CD1c-positive myeloid dendritic cell (primary cell): ENCODE measurements at regions not wholly inside any gene's neighbourhood (a gene's known extent, or its start where the extent isn't known, plus 50 kb on each side); places are given as distances from the start of the nearest gene placed in this dataset.
"Not testable (repeated sequence)": the region's sequence is repeated elsewhere in the genome, so short reads cannot be mapped to it uniquely, and the experiment has no call there.

ENCODE experiments used
- DNase-seq: peaks from one replicate; pipeline ENCODE4 v3.0.0-alpha.2; 2016; ENCODE audit errors: extremely low spot score

DNA sequence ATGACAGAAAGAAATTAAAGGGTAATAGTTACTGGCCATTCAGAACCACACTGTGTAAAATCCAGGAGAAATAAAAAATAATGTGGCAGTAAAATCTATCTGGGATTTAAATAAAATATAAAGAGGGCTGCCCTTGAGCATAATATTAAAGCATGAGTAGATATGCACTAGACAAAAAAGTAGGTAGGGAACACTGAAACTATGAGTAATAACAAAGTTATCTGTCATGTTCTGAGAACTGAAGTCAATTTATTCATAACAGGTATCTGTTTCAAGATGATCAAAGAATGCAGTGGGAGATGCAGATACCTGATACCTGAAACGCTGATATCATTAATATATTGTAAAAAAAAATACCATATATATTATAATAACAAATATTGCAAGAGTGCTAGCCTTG, 1672.0 kb downstream of the SLITRK5 start:
- no peak for DNase-seq

DNA sequence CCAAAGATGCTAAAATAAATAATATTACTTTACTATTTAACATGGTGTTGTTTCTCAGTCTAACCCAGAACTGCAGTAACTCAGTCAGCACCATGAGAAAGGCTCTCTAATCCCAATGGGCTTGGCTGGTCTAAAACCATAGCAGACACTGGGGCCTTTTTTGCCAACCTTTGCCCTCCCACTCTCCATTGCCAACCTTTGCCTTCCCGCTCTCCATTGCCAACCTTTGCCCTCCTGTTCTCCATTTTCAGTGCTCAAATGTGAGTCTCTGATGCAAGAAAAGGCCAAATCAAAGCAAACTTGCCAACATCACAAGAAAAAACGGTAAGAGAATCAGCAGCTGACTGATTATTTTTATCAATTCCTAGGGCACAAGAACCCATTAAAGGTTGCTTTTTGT, 1681.2 kb downstream of the SLITRK5 start:
- DNase-seq: no peak

DNA sequence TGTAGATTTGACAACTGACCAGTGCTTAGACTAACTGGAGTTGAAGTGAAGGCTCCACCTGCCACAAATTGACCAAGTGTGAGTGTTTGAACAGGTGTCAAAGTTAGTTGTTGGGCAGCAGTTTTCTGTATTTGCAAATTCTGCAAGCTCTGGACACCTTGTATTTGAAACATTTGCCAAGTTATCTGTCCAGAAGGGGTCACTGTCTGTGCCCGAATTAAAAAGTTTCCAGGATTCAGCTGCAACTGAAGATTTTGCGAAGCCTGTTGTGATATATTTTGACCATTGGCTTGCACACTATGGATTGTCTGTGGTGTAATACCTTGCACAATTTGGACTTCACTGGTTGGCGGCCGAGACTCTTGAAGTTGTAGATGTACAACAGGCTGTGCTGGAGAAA, 1690.7 kb downstream of the SLITRK5 start:
- DNase-seq: no peak

DNA sequence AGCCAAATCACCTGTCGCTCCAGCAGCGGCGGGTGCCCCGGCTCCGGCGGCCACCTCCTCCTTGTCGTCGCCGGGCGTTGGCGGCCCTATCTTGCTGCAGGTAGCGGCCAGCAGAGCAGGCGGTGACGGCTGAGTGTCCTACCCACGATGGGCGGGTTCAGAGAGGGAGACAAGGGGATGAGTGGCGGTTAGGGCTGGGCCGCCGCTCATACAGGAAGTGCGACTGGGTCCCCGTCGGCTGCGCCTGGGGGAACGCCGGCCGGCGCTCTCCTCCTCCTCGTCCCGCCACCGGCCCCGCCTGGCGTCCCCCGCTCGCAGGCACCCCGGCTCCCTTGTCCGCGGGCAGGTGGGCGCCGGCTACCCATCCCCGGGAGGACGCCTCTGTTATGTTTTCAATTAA, 1692.0 kb downstream of the SLITRK5 start:
- no peak for DNase-seq

DNA sequence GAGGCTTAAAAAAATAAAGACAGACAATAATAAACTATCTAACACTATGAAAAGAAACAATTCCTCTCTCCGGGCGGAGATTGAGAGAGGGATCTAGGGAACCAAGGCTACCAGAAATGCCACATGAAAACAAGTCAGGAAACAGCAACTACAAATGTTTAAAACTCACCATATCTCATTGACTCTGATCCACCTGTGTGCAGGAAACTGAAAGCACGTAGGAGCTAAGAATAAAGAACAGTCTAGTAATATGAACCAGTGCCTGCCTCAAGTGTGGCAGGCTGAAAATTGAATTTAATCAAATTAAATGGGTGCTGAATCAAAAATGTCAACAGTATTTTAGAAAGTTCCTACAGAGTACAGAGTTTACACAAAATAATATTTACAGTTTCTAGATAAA, 1701.0 kb downstream of the SLITRK5 start:
- no peak for DNase-seq

DNA sequence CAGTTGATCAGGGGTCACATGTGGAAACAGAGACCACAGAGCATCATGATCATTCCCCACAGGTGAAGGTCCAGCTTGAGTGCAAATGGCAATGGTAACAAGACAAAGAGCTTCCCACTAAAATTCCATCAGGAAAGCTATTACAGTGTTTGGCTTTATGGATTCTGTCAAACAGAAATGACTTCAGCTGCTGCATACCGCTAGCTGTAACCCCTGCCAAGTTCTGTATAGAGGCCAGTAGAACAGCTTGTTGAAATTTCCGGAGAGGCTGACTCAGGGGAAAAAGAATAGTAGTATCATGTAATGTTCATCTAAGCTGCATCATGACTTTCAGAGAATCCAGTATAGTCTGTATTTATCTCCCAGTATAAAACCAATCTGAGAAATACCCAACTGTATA, 1704.7 kb downstream of the SLITRK5 start:
- no peak for DNase-seq

DNA sequence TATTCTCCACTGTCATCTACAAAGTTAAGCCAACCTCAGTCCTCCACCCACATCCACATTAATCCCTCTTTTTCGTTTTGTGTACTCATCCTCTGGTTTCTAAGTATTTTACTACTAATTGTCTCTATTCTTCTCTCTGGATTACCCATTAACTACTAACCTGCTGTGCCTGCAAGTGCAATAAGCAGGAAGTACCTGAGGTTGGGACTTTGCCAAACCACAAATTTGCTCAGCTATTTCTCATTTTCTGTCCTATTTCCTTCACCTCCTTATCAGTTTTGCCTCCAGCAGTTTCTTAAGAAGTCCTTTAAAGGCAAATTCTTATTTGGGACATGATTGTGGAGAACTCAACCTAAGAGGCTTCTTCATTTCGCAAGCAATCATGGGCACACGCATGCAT, 1708.9 kb downstream of the SLITRK5 start:
- no peak for DNase-seq

DNA sequence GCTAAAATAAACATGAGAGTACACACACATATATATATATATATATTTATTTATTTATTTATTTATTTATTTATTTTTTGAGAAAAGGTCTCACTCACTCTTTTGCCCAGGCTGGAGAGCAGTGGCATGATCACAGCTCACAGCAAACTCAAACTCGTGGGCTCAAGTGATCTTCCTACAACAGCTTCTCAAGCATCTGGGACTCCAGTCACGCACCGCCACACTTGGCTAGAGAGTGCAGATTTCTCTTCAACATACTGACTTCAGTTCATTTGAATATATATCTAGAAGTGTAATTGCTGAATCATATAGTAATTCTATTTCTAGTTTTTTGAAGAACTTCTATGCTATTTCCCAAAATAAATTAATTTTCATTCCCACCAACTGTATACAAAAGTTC, 1711.8 kb downstream of the SLITRK5 start:
- DNase-seq: no peak

DNA sequence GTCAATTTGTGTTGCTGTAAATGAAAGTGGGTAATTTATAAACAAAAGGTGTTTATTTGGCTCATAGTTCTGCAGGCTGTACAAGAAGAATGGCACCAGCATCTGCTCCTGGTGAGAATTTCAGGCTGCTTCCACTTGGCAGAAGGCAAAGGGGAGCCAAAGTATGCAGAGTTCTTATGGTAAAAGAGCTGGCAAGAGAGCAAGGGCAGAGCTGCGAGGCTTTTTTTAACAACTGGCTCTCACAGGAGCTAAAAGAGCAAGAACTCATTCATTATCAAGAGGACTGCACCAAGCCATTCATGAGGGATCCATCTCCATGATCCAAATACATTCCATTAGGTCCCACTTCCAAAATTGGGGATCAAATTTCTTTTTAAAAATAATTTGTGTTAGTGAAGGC, 1712.7 kb downstream of the SLITRK5 start:
- no peak for DNase-seq

DNA sequence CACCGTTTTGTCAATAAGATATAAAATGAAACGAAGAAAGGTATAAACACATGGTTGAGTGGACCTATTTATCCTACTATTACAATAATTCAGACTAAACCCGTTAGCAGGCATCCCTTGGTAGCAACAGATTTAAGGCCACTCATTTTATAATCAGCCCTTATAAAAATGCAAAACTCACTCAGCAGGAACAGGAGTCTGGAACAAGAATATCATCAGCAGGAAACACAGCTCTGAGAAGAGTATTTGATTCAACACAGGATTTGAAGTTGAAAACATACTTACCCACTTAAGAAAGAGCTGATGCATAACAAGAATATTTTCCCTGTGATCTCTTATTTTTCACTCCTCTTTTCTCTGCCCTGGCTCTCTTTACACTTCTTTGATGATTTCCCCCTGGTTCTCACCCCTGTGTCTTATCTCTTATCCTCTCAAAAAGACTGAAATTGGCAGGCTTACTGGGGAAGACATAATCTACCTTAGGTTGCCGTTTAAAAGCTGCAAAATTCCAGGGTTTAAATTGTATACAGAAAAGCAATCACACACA, 1722.7 kb downstream of the SLITRK5 start:
- DNase-seq: no peak

DNA sequence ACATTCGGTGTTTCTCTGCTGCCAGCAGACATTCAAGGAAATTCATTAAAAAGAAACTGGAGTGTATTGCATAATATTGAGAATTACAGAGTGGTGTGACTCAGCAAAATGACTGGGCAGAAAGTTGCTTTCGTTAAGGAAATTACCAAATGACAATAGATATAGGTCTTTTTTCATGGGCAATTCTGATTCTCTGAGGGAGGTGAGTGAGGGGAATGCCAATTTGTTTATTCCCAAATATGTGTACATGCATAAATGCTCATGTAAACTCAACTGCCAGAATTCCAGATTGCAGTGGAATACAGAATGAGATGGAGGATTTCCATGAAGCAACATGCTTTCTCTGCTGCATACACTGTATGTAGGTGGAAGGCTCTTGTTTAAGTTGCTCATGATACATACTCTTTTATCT, 1730.1 kb downstream of the SLITRK5 start:
- DNase-seq: peak; percentile 56

DNA sequence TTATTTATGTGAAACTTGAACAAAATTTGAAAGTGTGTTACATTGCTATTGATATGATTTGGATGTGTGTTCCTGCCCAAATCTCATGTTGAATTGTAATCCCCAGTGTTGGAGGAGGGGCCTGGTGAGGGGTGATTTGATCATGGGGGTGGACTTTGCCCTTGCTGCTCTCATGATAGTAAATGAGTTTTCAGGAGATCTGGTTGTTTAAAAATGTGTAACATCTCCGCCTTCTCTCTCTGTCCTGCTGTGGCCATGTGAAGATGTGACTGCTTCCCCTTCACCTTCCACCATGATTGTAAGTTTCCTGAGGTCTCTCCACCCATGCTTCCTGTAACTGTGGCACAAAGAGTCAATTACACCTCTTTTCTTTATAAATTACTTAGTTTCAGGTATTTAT, 1731.0 kb downstream of the SLITRK5 start:
- no peak for DNase-seq

DNA sequence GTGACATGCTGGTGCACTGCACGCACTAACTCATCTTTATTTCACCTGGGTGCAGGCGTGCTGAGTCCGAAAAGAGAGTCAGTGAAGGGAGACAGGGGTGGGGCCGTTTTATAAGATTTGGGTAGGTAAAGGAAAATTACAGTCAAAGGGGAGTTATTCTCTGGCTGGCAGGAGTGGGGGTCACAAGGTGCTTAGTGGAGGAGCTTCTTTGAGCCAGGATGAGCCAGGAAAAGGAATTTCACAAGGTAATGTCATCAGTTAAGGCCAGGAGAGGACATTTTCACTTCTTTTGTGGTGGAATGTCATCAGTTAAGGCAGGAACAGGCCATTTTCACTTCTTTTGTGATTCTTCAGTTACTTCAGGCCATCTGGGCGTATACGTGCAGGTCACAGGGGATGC, 1734.9 kb downstream of the SLITRK5 start:
- not testable (repeated sequence) for DNase-seq

DNA sequence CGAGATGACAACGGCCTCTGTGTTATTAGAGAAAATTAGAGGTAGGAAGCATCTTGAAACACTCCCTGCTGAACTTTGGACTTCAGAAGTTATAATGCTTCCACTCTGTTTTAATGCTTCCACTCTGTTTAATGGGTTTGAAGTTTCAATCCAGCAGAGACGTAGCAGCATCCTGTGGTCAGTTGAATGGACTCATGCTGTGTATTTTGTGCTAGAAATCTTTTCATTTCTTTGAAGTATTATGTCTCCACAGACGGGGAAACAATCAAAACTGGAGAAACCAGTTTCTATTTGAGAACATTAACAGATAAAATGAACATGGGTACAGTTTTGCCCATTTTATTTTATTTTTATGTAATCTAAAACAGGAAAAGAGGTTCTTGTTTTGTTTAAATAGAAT, 1736.2 kb downstream of the SLITRK5 start:
- no peak for DNase-seq

DNA sequence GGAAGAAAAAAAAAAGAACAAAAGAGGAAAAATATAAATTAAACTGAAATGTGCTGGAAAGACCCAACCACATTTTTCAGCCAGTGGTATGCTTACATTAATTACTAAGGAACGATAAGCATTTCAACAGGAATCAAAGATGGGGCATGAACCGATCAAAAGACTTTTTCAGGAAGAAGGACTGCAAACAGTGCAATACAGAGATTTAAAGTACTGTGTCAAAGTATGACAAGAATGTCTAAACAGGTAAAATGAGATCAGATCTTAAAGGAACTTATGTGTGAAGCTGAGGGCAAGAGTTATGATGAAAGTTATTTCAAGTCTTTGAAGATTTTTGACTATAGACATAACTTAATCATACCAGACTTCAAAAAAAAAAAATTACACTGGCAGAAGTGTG, 1761.8 kb downstream of the SLITRK5 start:
- DNase-seq: no peak

DNA sequence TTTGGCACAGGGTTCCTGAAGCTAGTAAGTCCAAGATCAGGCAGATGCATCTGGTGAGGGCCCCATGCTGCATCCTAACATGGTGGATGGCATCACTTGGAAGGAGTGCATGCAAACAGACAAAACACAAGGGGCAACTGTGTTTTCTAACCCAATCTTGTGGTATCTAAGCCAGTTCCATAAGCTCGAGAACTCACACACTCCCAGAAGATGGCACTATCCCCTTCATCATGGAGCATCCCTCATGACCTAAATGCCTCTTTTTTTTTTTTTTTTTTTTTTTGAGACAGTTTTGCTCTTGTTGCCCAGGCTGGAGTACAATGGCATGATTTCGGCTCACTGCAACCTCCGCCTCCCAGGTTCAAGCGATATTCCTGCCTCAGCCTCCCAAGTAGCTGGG, 1763.5 kb downstream of the SLITRK5 start:
- not testable (repeated sequence) for DNase-seq

DNA sequence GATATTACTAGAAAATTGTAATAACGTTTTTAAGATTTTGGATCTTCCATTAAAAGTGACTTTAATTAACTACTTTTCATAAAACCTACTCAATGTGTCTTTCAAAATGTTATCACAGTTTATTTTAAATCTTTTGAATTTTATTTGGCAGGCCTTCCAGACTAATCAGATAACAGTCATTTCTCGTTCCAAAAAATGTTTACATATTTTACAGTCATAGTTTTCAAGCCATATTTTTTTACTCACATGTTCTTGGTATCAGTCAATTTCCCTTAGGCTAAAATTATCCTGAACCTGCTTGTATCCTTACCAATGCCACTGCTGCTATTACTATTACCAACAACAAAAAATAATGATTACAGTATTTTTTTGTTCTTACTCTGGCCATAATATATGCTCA, 1783.5 kb downstream of the SLITRK5 start:
- no peak for DNase-seq

DNA sequence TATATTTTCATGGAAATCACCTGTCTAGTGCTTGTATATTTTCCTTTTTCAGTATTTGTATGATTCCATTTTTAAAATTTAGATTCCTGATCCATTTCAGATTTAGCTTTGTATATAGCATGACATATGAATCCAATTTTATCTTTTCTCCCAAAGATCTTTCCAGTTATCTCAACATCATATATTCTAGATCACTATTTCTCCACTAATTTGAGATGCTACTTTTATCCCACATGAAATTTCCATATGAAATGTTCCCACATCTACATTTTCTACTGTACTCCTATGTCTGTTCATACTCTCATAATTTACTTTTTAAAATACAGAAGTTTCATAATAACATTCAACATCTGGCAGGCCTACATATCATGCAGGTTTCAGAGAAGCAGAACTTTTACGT, 1784.1 kb downstream of the SLITRK5 start:
- DNase-seq: no peak

DNA sequence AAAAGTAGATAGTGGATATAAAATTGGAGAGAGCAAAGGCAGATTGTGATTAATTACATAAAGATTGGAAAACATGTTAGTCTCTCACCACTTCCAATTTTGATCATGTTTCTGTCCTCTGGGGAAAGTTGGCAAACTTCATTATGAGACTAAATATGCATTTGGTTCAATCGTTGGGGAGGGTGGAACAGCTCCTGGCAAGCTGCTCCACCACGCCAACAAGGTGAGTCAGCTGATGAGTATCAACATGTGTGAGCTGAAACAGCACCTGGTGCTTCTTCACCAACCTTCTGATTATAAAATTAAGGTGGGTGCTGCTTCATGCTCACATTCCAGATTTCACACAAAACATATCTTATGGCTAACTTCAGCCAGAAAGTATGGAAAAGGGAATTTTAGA, 1784.6 kb downstream of the SLITRK5 start:
- DNase-seq: no peak

DNA sequence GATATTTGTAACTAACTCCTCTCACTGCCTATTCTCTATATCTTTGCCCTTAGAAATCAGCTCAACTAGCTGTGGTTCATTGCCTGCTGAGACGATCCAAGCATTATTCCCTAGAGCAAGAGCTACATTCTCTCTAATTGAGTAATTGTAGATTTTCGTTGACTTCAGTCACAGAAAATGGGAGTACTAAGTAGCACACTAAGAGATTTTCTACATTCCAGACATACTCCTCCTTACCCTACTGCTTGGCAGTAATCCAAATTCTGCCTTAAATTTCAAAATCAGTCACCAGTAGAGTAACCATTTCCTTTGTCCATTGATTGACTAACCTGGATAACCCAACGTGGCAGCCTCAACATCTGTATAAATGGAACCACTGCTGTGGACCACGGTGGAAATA, 1786.8 kb downstream of the SLITRK5 start:
- no peak for DNase-seq

DNA sequence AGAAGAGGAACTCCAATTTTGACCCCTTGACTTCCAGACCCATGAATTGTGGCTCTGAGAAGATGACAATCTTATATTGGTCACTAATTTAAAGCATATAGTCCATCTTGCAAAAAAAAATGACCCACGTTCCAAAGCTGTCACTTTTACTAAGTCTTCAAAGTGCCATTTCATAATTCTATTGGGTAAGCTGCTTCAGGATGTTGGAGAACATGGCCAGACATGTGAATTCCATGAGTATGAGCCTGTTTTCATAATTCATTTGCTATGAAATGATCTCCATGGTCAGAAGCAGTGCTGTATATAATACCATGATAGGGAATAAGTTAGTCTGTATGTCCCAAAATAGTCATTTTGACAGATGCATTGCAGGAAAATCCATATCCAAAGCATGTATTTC, 1787.3 kb downstream of the SLITRK5 start:
- DNase-seq: no peak

DNA sequence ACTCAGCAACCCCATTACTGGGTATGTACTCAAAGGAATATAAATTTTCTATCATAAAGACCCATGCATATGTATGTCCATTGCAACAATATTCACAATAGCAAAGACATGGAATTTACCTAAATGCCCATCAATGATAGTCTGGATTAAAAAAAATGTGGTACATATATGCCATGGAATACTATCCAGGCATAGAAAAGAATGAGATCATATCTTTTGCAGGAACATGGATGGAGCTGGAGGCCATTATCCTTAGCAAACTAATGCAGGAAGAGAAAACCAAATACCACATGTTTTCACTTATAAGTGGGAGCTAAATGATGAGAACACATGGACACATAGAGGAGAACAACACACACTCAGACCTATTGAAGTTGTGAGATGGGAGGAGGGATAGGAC, 1789.7 kb downstream of the SLITRK5 start:
- not testable (repeated sequence) for DNase-seq

DNA sequence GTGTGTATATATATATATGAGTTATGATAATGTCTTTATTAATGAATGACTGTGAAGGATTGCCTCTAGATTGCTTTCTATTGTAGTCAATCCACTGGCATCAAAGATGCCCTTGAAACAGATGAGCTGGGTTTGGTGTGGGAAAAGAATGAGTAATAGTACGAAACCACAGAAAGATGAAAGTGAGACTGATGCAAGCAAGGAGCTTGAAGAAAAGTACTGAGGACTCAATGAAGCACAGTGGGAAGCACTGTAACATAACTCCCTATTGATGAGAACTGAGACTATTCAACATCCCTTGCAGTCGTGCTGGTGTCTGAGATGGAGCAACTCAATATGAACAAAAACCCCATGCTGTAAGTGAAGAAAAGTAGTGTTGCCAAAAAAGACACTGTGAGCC, 1794.2 kb downstream of the SLITRK5 start:
- DNase-seq: no peak

DNA sequence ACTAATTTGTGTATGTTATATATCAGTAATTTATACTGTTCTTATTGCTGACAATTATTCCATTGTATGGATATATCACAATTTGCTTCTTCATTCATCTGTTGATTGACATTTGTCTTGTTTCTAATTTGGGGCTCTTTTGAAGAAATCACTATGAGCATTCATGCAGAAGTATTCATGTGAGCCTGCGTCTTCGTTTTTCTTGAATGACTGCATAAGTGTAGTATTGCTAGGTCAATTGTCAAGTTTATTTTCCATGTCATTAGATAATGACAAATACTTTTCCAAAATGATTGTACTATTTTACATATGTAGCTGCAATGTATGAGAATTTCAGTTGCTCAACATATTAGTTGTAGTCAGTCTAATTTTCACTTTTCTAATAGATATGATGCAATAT, 1796.9 kb downstream of the SLITRK5 start:
- no peak for DNase-seq

DNA sequence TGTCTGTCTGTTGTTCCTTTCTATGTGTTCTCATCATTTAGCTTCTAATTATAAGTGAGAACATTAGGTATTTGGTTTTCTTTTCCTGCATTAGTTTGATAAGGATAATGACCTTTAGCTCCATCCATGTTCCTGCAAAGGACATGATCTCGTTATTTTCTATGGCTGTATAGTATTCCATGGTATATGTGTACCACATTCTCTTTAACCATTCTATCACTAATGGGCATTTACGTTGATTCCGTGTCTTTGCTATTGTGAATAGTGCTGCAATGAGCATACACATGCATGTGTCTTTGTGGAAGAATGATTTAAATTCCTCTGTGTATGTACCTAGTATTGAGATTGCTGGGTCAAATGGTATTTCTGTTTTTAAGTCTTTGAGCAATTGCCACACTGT, 1799.7 kb downstream of the SLITRK5 start:
- no peak for DNase-seq
